GM18870 (cell line): ENCODE measurements at regions not wholly inside any gene's neighbourhood (a gene's known extent, or its start where the extent isn't known, plus 50 kb on each side); places are given as distances from the start of the nearest gene placed in this dataset.

ENCODE experiments used
- ATAC-seq: cut with Tn5 transposase; IDR thresholded peaks from one replicate; pipeline ENCODE4 v1.9.1; 2021; ENCODE audit warnings: moderate library complexity; ENCODE audit not compliant: unreplicated experiment

- no peak for ATAC-seq
Measured at GRCh38 chr2:9106338-9107167, 100.1 kb upstream of the ASAP2 start.

- ATAC-seq, result no peak
Measured at GRCh38 chr2:9105601-9106337, 100.8 kb upstream of the ASAP2 start.

GRCh38 chr2:9103663-9104277 lies 100.3 kb upstream of the MBOAT2 start:
- no peak for ATAC-seq

- no peak for ATAC-seq
Measured at GRCh38 chr2:9102861-9103662, 99.6 kb upstream of the MBOAT2 start.

GRCh38 chr2:9101763-9102425 lies 98.4 kb upstream of the MBOAT2 start:
- no peak for ATAC-seq

- ATAC-seq, result peak; percentile 36
Measured at GRCh38 chr2:9100080-9100876, 96.8 kb upstream of the MBOAT2 start.

- ATAC-seq, result peak; percentile 69
Measured at GRCh38 chr2:9099341-9099751, 95.9 kb upstream of the MBOAT2 start.

GRCh38 chr2:9097892-9098291 lies 94.4 kb upstream of the MBOAT2 start:
- ATAC-seq, result no peak

- no peak for ATAC-seq
Measured at GRCh38 chr2:9097239-9097638, 93.8 kb upstream of the MBOAT2 start.

GRCh38 chr2:9096761-9097160 lies 93.3 kb upstream of the MBOAT2 start:
- no peak for ATAC-seq

- no peak for ATAC-seq
Measured at GRCh38 chr2:9095690-9096089, 92.2 kb upstream of the MBOAT2 start.

- no peak for ATAC-seq
Measured at GRCh38 chr2:9095226-9095625, 91.7 kb upstream of the MBOAT2 start.

GRCh38 chr2:9094117-9094516 lies 90.6 kb upstream of the MBOAT2 start:
- ATAC-seq, result no peak

- no peak for ATAC-seq
Measured at GRCh38 chr2:9093324-9093723, 89.8 kb upstream of the MBOAT2 start.

- ATAC-seq, result peak; percentile 93
Measured at GRCh38 chr2:9092383-9093282, 89.1 kb upstream of the MBOAT2 start.

- ATAC-seq, result peak; percentile 2
Measured at GRCh38 chr2:9091811-9092210, 88.3 kb upstream of the MBOAT2 start.

- ATAC-seq, result no peak
Measured at GRCh38 chr2:9089831-9090230, 86.3 kb upstream of the MBOAT2 start.

- ATAC-seq, result no peak
Measured at GRCh38 chr2:9087121-9087681, 83.7 kb upstream of the MBOAT2 start.
